HG02623 (cell line): ENCODE measurements at regions not wholly inside any gene's neighbourhood (a gene's known extent, or its start where the extent isn't known, plus 50 kb on each side); places are given as distances from the start of the nearest gene placed in this dataset.
A peak's percentile ranks its signal among the peaks of the same experiment; 100 is the strongest.

ENCODE experiments used
- ATAC-seq: cut with Tn5 transposase; IDR thresholded peaks from one replicate; pipeline ENCODE4 v1.9.1; 2021; ENCODE audit warnings: moderate library complexity; ENCODE audit not compliant: unreplicated experiment

DNA sequence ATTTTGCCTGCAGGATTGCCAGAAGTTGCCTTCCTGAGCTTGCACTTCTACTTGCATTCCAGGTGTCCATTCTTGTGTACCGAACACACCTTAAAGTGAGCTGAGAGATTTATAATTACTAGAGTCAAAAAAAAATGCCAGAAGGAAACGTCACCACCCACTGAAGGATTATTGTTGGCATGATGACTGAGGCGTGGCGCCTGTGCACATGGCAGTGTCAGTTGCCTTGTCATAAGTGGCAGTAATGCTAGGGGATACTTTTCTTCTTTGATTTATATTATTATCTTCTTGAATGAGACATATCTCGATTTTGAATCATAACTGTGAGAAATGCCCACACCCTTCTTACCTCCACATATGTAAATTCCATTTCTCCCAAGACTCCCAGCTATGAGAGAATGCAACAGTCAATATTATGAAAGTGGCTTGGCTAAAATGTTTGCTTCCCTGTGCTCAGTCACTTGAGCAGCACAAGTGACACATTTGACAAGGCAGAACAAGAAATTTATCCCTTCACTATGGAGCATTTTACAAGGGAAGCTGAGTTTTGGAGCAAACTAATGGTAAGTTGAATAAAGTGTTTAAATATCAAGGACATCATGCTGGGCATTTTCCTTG, 149.5 kb upstream of the SASH1 start:
- no peak for ATAC-seq

DNA sequence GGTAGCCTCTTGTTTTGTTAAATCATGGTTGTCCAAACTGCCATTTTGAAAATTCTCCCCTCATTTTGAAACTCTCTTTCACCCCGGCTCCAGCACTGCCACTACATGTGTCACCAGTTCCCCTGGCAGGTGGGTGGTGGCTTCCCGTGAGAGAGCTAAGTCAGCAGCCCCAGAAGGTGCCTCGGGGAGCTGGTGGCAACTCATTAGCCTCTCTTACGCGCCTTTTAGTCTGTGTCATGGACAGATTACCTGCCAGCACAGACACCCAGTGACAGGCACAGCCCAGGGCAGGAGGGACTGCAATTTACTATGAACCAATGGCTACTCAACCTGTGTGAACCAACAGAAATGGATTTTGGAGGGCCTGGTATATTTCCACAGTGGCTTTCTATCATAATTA, 147.1 kb upstream of the SASH1 start:
- ATAC-seq: no peak

DNA sequence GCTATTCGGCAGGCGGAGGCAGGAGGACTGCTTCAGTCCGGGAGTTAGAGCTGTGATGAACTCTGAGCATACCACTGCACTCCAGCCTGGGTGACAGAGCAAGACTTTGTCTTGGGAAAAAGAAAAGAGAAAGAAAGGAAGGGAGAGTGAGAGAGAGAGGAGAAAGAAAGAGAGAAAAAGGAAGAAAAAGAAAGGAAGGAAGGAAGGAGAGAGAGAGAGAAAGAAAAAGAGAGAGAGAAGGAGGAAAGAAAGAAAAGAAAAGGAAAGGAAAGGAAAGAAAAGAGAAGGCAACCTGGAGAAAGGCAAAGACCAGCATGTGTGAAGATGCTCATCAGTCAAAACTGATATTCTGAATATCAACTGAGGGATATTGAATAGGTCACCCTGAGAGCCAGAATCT, 143.1 kb upstream of the SASH1 start:
- no peak for ATAC-seq

DNA sequence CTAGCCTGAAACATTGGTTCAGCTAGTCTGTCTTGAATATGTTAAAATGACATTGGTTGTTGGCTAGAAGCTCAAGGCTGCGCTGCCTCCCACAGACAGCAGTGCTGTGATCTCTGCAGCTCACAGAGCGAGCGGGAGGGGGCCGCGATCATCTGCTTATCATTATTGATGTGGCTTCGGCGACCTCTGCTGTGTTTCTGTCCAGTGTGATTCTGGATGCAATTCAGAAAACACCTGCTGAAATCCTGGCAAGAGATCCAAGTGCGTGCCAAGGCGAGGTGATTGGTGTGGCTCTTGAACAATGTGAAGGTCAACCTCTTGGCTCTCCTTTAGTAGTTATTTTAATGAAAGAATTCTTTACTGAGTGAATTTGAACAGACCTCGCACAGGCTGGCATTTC, 142.3 kb upstream of the SASH1 start:
- no peak for ATAC-seq

DNA sequence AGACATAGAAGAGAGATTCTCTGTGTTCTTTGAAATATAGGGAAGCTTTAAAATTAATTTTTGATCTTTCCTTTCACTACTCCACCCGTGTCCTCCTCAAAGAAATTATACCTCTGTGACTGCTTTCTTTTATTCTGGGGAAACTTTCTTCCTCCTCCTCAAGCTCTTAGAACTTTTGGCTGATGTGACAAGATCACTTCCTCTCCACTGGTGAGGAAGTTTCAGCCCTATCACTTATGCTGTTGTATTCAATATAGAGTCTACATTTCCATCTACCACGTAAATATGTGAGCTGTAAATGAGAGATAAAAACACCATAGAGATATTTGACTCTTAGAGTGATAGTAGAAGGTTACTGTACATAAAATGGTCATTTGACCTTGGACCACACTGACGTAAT, 141.9 kb upstream of the SASH1 start:
- no peak for ATAC-seq

DNA sequence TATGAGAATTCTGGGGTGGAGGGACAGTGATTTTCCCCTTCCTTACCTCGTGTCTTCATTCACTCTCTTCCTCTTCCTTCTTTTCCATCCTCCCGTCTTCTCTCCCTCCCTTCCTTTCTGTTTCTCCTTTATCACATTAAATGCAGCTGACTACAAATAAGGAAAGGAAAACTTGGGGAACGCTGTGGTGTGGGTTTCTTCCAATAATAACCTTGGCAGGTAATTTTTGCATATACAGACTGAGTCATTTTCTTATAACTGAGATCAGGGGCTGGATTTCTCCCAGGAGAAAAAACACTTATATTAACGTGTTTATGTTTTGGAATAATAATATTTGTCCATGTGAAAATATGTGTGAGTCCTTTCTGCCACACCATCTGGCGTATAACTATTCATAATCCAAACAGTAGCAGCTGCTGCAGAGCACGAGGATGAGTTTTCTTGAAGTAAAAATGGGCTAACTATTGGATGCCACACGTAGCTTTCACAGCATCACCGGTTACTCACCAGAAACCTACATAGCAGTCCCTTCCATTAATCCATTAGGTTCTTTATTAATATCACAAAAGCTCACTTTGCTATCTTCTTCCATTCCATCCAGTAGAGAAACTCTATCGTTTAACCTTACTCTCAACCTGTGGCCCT, 139.2 kb upstream of the SASH1 start:
- ATAC-seq: no peak

DNA sequence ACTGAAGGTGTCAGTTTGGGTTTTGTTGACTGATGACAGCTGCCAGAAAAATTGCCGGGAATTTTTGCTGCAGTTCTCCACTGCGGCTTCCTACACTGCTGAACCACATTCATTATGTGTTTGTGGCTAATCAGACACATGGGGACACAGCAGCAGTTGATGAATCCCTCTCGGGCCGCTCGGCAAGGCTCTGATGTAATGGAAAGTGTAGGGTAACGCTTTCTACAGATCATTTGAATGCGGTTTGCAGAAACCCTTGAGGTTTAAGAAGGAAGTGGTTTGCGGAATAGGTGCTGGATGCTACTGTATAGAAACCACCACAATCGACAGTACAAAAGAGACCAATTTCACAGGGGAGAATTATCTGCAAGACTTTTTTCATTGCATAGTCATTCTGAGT, 138.7 kb upstream of the SASH1 start:
- peak; percentile 98 for ATAC-seq

DNA sequence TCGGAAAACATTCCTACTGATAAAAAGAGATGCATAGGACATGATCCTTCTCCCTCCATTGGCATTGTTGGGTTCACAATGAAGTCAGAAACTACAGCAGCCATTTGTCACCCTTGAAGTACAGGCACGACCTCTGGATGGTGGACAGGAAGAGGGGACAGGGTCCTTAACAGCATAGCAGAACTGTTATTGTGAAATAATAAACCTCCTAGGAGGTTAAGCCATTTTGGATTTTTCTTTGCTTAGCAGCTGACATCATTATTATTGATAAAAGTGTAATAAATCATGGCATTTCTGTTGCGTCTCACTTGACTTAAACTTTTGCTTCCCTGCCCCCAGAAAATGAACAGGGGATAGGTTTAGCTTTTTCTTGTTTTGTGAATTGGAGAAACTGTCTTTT, 134.3 kb upstream of the SASH1 start:
- no peak for ATAC-seq

DNA sequence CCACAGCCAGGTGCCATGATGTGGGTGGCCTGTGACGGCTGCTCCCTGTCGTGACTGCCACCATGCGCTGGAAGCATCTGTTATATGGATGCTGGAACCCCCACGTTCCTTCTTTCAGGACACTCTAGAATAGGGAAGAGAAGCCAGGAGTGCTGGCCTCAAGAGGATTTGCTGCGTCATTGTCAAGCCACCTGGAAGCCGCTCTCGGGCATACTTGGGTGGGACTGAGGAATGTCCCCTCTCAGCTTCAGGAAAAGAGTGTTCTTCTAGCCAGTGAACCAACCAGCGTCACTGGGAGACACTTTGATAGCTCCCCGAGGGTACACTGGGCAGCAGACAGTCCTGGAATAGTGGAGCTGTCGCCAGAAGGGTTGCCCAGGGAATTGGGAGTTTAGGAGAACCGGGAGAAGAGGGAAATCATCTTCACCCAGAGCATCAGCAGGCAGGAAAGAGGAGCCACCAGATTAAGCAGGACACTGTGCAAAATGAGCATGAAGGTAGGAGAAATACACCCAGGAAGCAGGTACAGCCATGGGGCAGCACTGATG, 130.8 kb upstream of the SASH1 start:
- no peak for ATAC-seq

DNA sequence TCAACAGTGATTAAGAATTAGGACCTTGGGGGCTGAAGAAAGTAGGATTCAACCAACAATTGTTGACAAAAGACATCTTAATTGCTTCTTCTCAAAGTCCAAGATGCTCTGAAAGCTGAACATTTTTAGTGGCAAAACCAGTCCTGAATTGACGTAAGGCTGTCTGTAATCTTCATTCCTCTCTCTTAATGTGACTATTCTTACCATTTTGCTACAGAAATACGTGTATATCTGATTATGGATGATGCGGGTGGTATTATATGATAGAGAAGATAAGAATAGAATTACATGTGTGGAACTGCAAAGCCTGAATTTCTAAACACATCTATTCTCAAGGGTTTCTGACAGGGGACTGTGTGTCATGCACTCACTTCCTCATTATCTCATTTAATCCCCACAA, 130.3 kb upstream of the SASH1 start:
- ATAC-seq: no peak

DNA sequence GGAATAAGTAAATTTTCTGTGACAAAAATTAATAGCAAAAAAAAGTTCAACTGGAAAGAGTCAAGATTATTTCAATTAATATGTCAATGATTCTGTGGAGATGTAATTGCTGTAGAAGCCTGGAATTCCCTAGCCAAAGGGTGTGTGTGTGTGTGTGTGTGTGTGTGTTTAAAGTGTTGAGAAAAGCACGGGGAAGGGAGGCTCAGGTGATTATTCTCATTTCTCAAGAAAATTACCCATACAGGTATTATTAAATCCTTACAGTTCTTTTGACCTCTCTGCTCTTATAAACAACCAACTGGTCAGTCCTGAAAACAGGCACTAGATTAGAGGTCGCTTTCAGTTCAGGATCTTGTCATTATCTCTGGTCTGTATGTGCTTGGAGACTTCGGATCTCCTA, 129.3 kb upstream of the SASH1 start:
- no peak for ATAC-seq

DNA sequence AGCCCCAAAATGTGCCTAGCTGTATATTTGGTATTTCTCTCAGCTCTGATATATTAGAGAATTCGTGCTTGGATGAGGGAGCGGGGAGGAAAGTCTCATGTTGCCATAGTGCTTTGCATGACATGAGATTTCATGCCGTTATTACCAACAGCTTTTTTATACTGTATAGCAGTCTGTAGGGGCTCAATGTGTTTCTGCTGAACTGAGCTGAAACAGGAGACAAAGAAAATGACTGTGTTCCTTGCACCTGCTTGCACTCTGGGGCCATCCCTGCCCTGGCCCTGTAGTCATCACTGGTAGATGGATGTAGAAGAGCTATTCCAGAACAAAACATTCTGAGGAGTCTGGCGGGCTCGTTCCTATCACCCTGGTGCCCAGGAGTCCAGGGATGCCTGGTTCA, 128.0 kb upstream of the SASH1 start:
- ATAC-seq: no peak

DNA sequence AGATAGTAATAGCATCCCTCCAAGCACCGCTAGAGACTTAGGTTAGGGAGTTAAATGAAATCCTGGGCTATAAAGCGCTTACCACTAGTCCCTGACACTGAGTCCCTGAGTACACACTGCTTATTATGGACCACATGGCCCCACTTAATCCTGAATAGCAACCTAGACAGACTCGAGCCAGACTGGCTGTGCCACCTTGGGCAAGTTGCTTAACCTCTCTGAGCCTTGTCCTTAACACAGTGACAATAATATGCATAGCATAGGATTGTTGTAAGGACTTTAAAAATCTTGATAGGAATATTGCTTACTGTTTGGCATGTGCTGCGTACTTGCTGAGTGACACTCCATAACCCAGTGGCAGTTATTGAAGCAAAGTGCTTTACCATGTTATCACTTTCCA, 125.6 kb upstream of the SASH1 start:
- ATAC-seq: no peak

DNA sequence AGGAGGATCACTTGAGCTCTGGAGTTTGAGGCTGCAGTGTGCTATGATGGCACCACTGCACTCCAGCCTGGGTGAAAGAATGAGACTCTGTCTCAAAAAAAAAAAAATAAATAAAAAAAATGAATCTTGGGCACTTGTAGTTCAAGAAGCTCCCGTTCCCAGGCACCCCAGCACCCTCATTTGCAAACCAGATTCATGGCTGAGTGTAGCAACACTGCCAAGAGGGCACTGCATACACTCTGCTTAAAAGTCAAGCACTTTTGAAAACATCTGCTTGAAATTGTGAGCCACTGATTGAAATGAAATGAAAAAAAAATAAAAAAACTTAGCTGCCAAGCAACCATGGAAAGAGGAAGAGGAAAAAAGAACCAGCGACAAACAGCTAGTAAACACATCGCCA, 124.7 kb upstream of the SASH1 start:
- ATAC-seq: no peak

DNA sequence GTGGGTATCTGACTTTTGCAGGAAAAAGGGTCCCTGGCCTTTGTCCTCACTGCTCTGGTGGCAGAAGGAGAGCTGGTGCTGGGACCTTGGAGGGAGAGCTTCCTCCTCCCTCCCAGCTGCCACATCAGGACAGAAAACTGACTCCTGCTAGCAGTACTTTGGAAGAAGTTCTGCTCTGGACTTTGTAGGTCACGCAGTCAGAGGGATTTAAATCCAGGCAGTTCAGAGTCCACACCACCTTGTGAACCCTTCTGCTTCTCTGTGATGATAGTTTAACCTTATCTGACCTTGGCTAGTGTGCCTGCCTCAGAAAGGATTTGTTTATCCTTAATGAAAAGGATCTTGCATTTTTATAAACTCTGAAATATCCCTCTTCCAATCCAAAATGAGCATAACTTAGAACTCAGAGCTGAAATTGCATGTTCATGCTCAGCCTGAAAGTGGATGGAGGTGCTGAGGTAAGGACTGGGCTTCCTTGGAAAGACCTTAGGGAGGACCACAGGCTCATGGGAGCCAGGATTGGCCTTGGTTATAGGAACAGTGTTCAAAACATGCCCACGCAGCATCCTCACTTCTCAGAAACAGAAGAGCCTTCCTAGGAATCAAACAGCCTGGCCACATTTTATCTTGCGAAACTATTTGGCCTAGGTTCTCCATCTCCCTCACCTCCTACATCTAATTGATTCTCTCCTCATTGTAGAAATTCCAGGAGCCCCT, 123.9 kb upstream of the SASH1 start:
- ATAC-seq: no peak

DNA sequence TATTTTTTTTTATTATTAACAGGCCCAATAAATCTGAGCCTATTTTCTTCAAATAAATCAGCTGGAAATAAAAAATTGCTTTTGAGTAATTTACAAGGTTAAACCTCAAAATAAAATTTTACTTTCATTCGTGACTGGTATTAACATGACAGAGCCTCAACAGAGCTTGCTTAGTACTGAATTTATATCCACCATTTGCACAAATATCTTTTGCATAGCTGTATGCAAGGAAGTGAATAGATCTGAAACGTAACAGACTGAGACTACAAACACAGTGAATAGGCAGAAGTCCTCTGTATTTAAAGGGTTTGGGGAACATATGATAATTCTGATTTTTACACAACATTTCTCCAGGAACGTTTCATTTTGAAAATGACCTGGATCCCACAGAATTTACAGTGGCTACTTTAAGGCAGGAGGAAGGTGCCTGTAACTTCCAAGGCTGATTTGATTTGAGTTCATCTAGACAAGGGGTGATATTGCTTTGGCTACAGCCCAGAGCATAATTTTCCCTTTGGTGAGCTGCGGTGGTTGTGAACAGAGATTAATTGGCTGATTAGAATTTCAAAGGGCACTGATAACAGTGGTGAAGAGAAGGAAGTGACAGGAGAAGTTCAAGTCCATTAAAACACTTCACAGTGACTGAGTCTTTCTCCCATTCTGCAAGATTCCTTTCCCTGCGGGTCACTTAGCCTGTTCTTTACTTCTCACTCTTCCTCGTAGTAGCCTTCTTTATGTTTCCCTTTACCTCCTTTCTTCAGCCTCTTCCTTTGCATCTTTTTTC, 121.2 kb upstream of the SASH1 start:
- ATAC-seq: no peak

DNA sequence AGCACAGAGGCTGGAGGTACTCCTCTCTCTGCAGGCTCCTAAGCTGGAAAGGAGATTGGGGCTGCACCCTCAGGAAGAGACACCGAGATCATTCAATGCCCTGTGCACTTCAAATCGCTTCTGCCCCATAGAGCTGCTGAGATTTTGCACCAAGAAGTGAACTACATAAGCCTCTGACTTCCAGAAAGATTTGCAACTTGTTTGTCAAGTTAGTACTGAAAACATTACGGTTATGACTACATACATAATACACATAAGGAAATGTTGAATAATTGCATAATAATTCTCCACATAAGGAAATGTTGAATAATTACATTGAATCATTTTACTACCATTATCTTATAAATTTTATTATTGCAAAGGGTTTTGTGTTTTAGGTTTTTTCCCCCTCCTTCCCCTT, 120.3 kb upstream of the SASH1 start:
- no peak for ATAC-seq

DNA sequence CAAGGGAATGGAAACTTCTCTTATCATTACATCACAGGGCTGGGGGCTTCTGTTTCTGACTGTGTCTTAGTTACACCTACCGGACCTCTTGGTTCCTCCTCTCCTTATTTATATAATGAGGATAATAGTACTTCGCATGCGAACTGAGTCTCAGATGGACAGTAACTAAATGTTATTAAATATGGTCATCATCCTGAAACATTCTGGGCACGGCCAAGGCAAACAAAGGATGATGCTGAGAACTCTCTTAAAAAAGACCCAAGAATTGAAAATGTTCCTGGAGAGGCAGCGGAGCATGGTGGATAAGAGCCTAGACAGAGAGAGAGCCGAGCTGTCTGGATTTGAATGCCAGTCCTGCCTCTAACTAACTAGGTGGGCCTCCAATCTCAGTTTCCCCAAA, 119.8 kb upstream of the SASH1 start:
- no peak for ATAC-seq

DNA sequence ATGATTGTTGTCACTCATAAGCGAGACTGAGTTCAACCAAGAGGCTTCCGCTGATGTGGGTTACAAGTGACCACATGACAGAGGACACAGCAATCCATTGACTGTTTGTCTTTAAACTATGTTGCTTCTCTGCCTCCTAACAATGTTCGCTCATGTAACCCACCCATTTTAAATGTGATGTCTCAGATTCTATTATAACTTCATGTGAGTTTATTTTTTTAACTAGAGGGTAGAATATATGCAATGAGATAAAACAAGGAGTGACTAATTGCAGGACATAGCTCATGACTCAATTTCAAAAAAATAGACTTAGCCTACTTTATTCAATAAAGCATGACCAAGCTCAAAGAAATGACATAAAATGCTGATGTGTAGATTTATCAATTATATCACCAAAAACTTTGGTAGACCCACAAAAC, 119.2 kb upstream of the SASH1 start:
- ATAC-seq: no peak

DNA sequence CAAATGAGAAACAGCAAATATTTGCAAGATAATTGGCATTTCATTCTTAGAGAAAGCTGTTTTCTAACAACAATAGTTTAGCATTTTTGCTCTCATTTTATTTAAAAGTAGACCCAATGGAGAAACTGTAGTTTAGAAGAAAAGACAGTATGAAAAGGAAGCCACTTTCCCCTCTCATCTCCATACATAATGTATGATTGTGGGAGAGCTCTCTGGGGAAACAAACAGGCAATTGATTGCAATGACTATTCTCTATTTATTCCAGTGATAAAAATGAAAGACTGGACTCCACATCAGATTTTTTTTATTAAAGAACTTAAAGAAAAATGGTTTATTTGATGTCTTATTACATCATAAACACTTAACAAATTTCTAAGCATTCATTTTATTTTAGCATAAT, 116.8 kb upstream of the SASH1 start:
- ATAC-seq: no peak

DNA sequence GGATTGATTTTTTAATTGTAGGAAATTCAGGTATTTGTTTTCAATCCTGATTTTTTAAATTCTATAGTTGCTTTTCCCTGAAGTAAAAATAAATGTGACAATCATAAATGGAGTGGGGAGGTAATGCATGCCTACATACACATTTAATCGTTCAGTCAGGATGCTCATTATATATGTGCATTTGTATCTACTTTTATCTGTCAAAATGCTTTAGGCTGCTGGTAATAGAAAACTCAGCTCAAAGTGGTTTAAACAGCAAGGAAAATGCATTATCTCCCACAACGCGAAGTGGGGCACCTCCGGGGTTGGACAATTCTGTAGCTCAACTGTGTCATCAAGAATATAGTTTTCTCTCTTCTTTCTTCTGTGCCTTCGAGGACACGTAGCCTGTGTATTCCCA, 116.4 kb upstream of the SASH1 start:
- ATAC-seq: no peak

DNA sequence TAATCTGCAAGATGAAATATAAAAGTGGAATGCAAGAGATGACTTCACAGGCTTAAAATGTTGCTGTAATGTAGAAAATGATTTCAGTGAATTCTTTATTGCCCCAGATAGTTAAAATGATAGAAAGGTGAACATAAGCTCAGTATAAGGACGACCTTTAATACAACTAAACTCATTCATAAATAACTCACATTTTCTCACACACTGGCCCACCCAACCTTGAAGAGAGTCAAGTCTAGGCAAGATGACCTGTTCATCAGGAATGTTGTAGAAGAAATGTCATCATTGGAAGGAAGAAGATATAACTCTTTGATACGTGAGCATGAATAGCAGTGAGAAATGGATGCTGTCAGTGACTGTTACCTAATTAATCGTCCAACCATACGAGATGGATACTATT, 111.1 kb upstream of the SASH1 start:
- ATAC-seq: no peak
